Prostate gland (tissue), 2 donors: ENCODE measurements at regions not wholly inside any gene's neighbourhood (a gene's known extent, or its start where the extent isn't known, plus 50 kb on each side); places are given as distances from the start of the nearest gene placed in this dataset.
A peak's percentile ranks its signal among the peaks of the same experiment; 100 is the strongest.

Experiments used
- DNase-seq: peaks from one replicate; pipeline ENCODE4 v3.0.0-alpha.2; 2019; ENCODE audit warnings: low spot score
- H3K27ac ChIP-seq, 2 donors: fragments of 200-600 bp; sonication (generic); 2 replicates each; pipeline ENCODE4 v1.5.1; 2017 to 2019
- H3K27me3 ChIP-seq: fragments of 200-600 bp; sonication (generic); replicated peaks from 2 replicates; pipeline ENCODE4 v1.5.1; 2019; ENCODE audit not compliant: insufficient read depth
- H3K36me3 ChIP-seq, 2 donors: fragments of 200-600 bp; sonication (generic); 1 replicate in 1 of 2; 2 replicates in 1 of 2; pipeline versions ENCODE4 v1.5.1 to v1.8.1; 2017 to 2019
- H3K4me1 ChIP-seq: fragments of 200-600 bp; sonication (generic); replicated peaks from 2 replicates; pipeline ENCODE4 v1.5.1; 2019
- H3K4me3 ChIP-seq, 2 donors: fragments of 200-600 bp; sonication (generic); 2 replicates each; pipeline ENCODE4 v1.5.1; 2017 to 2019
- H3K9me3 ChIP-seq: fragments of 200-600 bp; sonication (generic); 2 replicates; pipeline ENCODE4 v1.5.1; 2017
- POLR2A ChIP-seq: fragments of 450-650 bp; IDR thresholded peaks from one replicate; pipeline ENCODE4 v1.6.1; 2016; ENCODE audit warnings: antibody characterized with exemption, mild to moderate bottlenecking
- POLR2AphosphoS5 ChIP-seq: sonication (generic); formaldehyde crosslinking; IDR thresholded peaks from one replicate; pipeline ENCODE4 v1.6.1; 2017; ENCODE audit warnings: antibody characterized with exemption
- WGBS: methylation state at CpG from one replicate; pipeline ENCODE4 v1.1.5; 2018; 5-methylcytosine and 5-hydroxymethylcytosine counted together
- intact Hi-C: fragments of 100-400 bp; cut with DNase I; formaldehyde crosslinking; loops from one replicate; pipeline ENCODE4 v1.14.2; 2022
- TF ChIP-seq, protein P1 (sequence below), 4 experiments: fragments of 200-600 bp in 2 of 4; fragments of 450-650 bp in 2 of 4; sonication (generic) in 2 of 4; IDR thresholded peaks; 1 replicate in 3 of 4; 2 replicates in 1 of 4; pipeline ENCODE4 v1.5.1; 2016 to 2019; ENCODE audit warnings: antibody characterized with exemption in 4 of 4, mild to moderate bottlenecking in 2 of 4, moderate library complexity in 2 of 4

DNA sequence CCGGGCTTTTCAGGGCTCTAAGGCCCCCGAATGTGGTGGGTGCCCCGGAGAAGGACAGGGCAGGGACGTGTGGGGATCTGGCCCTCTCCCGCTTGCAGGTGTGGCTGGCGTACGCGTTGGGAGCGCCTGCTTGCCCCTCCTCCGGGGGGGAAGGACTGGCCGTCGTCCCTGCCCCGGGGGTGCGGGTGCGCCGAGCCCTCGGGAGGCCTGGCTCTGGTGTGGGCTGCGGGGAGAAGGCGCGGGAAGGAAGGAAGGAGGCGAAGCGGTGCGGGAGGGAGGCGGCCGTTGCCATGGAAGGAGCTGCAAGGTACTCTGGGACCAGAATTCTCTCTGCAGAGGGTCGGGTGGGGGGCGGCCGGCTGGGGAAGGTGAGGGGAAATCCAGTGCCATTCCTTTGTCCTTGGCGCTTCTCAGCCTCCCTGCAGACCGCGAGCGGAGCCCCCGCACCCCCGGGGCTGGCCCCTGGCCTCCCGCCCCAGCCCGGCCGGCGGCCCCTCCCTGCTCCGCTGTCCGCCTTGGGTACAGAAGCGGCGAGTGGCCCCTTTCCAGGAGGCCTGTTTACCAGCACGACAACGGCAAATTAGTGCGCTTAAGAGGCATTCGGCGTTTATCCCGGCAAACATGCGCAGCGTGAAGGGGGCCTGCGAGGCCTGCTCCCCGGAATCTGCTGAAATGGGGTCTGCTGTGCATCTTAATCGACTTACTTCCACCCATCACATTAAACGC is 67.1 kb upstream of the UNC5A start:
- Histone ChIP-seq H3K36me3 (no peaks in the 10 kb centered on the region), H3K9me3 (no peaks in the 10 kb centered on the region), H3K27me3 (peaks cover 30% of the 10 kb centered on the region), H3K4me3 (peak overlapping the region in 1 of 2 donors; percentile 16), H3K4me1 (peaks cover 6% of the 10 kb centered on the region), H3K27ac (no peak overlapping the region)
- TF ChIP-seq POLR2A (no peak), POLR2AphosphoS5 (no peak)
- TF ChIP-seq, protein P1, sequence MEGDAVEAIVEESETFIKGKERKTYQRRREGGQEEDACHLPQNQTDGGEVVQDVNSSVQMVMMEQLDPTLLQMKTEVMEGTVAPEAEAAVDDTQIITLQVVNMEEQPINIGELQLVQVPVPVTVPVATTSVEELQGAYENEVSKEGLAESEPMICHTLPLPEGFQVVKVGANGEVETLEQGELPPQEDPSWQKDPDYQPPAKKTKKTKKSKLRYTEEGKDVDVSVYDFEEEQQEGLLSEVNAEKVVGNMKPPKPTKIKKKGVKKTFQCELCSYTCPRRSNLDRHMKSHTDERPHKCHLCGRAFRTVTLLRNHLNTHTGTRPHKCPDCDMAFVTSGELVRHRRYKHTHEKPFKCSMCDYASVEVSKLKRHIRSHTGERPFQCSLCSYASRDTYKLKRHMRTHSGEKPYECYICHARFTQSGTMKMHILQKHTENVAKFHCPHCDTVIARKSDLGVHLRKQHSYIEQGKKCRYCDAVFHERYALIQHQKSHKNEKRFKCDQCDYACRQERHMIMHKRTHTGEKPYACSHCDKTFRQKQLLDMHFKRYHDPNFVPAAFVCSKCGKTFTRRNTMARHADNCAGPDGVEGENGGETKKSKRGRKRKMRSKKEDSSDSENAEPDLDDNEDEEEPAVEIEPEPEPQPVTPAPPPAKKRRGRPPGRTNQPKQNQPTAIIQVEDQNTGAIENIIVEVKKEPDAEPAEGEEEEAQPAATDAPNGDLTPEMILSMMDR (IDR thresholded peaks at IDR 0.05): no peak
- DNase-seq: no peak
- intact Hi-C loops: no loop called here
- WGBS: 3% methylated on average over 46 of the region's 54 CpGs

DNA sequence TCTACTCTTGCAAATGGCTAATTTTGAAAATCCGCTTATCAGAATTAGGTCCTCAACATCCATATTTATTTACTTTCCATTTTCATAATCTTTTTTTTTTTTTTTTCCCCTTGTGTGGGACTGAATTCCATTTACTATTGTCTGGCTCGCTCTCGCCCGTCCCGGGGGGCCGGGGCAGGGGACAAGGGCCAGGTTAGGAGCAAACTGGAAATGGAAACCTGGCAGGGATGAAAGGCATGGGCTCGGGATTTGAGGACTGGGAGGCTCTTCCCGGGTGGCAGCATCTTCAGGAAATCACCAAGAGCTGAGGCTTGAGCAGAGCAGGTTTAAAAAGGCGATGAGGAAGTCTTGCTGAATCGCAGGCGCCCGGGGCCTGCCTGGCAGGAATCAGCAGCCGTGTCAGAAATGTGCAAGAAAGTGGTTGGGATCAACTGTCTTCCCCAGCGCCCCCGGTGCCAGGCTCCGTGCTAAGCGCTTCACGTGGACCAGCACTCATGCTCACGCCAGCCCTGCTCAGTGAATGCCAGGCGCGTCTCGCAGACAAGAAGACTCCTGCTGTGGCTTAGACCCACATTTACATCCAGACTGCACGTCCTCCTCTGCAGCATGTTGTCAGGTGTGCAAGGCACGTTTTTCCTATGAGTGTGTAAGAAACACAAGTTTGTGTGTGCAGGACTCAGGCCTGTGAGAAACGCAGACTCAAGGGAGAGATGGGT is 66.3 kb upstream of the UNC5A start:
- Histone ChIP-seq H3K4me3 (no peak overlapping the region), H3K36me3 (no peaks in the 10 kb centered on the region), H3K4me1 (peaks cover 6% of the 10 kb centered on the region), H3K9me3 (no peaks in the 10 kb centered on the region), H3K27ac (no peak overlapping the region), H3K27me3 (peaks cover 30% of the 10 kb centered on the region)
- TF ChIP-seq, protein P1 (IDR thresholded peaks at IDR 0.05): no peak
- TF ChIP-seq POLR2AphosphoS5 (no peak), POLR2A (no peak)
- WGBS: 45% methylated on average over 25 of the region's 25 CpGs
- DNase-seq: no peak
- intact Hi-C loops: no loop called here

DNA sequence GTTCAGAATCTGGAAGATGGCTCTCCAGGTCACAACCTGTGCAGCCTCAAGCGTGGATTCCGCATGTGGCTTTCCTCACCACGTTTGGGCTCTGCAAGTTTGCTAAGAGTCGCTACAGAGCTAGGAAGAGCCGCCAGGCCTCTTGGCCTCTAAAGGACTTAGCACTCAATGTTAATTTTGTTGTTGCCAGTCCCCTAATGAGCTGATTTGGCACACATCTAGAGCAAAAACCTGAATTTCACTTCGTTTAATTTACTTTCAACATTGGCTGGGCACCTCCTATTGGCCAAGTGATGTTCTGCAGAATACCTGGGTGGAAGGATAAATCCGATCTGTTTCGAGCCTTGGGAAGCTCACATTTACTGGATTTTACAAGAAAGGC is 65.8 kb upstream of the UNC5A start:
- no peak overlapping the region for H3K4me3 ChIP-seq
- no peak overlapping the region for H3K27ac ChIP-seq
- H3K9me3 ChIP-seq: no peaks in the 10 kb centered on the region
- H3K4me1 ChIP-seq: peaks cover 6% of the 10 kb centered on the region
- DNase-seq: no peak
- no peaks in the 10 kb centered on the region for H3K36me3 ChIP-seq
- intact Hi-C loops: no loop called here
- WGBS: 71% methylated on average over 8 of the region's 8 CpGs
- H3K27me3 ChIP-seq: peaks cover 30% of the 10 kb centered on the region
- no peak for TF ChIP-seq POLR2A
- TF ChIP-seq POLR2AphosphoS5: no peak
- TF ChIP-seq, protein P1 (IDR thresholded peaks at IDR 0.05): no peak

DNA sequence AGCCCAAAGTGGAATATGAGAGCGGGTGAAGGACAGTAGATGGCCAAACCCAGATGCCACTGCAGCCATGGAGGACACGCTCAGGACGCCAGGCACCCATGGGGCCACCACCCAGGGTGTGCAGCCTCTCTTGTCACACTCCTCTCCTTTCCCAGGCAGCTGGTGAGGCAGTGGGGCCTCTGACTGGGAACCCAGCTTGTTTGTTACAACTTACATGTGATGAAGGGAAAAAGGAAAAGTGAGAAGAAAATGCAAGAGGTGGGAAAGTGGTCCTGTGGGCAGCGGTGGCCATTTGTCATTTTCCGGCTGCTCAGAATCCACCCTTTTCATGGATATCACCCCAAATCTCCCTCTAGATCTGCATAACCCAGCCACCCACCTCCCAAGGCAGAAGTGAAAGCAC is 62.7 kb upstream of the UNC5A start:
- H3K9me3 ChIP-seq: no peaks in the 10 kb centered on the region

DNA sequence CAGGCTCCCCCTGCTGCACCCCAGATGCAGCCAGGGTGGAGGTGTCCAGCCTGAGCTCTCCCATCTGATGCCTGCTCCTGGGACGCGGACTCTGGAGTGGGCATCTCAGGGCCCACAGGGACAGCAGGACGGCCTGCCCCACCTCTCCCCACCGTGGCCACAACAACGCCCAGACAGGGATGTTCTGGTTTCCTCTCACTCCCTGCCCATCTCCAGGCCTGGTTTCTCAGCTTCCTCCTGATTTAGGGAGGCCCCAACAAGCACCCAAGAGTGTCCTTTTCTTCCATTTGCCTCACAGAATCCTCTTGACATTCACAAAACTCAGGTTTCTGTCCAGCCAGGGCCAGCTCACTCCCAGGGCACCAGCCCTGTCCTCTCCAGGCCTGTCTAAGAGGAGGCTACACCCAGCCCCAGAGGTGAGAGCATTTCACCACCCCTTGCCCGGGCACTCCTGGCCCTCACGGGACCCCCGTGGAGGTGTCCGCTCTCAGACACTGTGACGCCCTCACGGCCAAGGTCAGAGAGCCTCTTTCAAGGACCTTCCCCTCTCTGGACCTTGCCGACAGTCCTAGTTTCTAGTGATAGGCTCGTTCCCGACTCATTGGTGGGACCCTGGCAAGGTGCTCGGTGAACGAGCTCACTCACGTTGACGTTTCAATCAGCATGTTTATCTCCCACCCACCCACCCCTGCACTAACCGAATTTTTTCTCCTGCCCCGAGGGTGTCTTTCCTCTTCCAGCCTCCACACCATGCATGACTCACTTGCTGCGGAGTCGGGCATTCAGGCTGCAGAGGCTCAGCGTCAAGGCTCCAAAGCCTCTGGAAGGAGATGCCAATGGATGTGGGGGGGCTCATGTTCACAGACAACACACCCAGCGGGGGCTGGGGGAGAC is 62.0 kb upstream of the UNC5A start:
- DNase-seq: no peak
- WGBS: 64% methylated on average over 23 of the region's 24 CpGs
- H3K27ac ChIP-seq: no peak overlapping the region
- H3K4me3 ChIP-seq: no peak overlapping the region
- H3K36me3 ChIP-seq: no peaks in the 10 kb centered on the region
- intact Hi-C loops: no loop called here
- TF ChIP-seq POLR2AphosphoS5 (no peak), POLR2A (no peak)
- TF ChIP-seq, protein P1 (IDR thresholded peaks at IDR 0.05): no peak
- H3K4me1 ChIP-seq: peaks cover 2% of the 10 kb centered on the region
- H3K27me3 ChIP-seq: peaks cover 14% of the 10 kb centered on the region
- H3K9me3 ChIP-seq: no peaks in the 10 kb centered on the region

More for the DNA sequence above, 62.7 kb upstream of the UNC5A start:
- H3K36me3 ChIP-seq: no peaks in the 10 kb centered on the region
- H3K27ac ChIP-seq: no peak overlapping the region
- WGBS: 95% methylated on average over 5 of the region's 5 CpGs
- intact Hi-C loops: no loop called here
- peaks cover 20% of the 10 kb centered on the region for H3K27me3 ChIP-seq
- TF ChIP-seq POLR2A (no peak), POLR2AphosphoS5 (no peak)
- H3K4me3 ChIP-seq: no peak overlapping the region
- peaks cover 6% of the 10 kb centered on the region for H3K4me1 ChIP-seq
- no peak for DNase-seq
